Mesothelial cell of epicardium (in vitro differentiated cells): ENCODE measurements at regions not wholly inside any gene's neighbourhood (a gene's known extent, or its start where the extent isn't known, plus 50 kb on each side); places are given as distances from the start of the nearest gene placed in this dataset.

Experiments used
- DNase-seq, 2 experiments: peaks; one replicate each; pipeline ENCODE4 v3.0.0; 2021; ENCODE audit warnings: low spot score in 2 of 2; ENCODE audit not compliant: unreplicated experiment in 2 of 2
- H3K27ac Mint-ChIP-seq: 2 replicates; pipeline ENCODE4 v1.8.0; 2021; ENCODE audit warnings: mixed read lengths
- H3K27me3 Mint-ChIP-seq: 2 replicates; pipeline ENCODE4 v1.8.0; 2021; ENCODE audit warnings: low read depth, mixed read lengths
- H3K36me3 Mint-ChIP-seq: 2 replicates; pipeline ENCODE4 v1.8.0; 2021; ENCODE audit warnings: mixed read lengths
- H3K4me1 Mint-ChIP-seq: 2 replicates; pipeline ENCODE4 v1.8.0; 2021; ENCODE audit warnings: mixed read lengths
- H3K4me3 Mint-ChIP-seq: 2 replicates; pipeline ENCODE4 v1.8.0; 2021; ENCODE audit warnings: mild to moderate bottlenecking, moderate library complexity, mixed read lengths
- H3K9me3 Mint-ChIP-seq: 2 replicates; pipeline ENCODE4 v1.8.0; 2021; ENCODE audit warnings: mixed read lengths
- TF ChIP-seq, protein P1 (sequence below): fragments of 200-600 bp; sonication (generic); IDR thresholded peaks from one replicate; pipeline ENCODE4 v1.5.0; 2021; ENCODE audit warnings: antibody characterized with exemption; ENCODE audit not compliant: unreplicated experiment

DNA sequence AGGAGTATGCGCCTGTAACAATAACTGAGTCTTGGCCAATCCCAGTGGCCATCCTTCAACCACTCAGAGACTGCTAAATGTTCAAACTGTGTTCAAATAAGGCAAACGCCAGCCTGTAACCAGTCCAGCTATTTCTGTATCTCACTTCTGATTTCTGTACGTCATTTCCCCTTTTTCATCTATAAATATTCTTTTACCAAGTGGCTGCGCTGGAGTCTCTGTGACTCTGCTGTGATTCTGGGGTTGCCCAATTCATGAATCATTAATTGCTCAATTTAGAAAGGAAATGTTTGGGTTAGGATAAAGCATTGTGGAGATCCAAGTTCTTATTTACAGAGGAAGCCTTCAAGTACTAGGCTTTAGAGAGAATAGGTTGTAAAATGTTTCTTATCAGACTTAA lies 89.8 kb upstream of the UST start:
- Mint-ChIP-seq H3K9me3 (peaks cover 68% of the 10 kb centered on the region), H3K36me3 (peaks cover 2% of the 10 kb centered on the region), H3K4me1 (no peaks in the 10 kb centered on the region), H3K27me3 (no peaks in the 10 kb centered on the region), H3K4me3 (no peak overlapping the region), H3K27ac (no peak overlapping the region)
- DNase-seq, result no peak
- TF ChIP-seq, protein P1, sequence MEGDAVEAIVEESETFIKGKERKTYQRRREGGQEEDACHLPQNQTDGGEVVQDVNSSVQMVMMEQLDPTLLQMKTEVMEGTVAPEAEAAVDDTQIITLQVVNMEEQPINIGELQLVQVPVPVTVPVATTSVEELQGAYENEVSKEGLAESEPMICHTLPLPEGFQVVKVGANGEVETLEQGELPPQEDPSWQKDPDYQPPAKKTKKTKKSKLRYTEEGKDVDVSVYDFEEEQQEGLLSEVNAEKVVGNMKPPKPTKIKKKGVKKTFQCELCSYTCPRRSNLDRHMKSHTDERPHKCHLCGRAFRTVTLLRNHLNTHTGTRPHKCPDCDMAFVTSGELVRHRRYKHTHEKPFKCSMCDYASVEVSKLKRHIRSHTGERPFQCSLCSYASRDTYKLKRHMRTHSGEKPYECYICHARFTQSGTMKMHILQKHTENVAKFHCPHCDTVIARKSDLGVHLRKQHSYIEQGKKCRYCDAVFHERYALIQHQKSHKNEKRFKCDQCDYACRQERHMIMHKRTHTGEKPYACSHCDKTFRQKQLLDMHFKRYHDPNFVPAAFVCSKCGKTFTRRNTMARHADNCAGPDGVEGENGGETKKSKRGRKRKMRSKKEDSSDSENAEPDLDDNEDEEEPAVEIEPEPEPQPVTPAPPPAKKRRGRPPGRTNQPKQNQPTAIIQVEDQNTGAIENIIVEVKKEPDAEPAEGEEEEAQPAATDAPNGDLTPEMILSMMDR, result no peak

DNA sequence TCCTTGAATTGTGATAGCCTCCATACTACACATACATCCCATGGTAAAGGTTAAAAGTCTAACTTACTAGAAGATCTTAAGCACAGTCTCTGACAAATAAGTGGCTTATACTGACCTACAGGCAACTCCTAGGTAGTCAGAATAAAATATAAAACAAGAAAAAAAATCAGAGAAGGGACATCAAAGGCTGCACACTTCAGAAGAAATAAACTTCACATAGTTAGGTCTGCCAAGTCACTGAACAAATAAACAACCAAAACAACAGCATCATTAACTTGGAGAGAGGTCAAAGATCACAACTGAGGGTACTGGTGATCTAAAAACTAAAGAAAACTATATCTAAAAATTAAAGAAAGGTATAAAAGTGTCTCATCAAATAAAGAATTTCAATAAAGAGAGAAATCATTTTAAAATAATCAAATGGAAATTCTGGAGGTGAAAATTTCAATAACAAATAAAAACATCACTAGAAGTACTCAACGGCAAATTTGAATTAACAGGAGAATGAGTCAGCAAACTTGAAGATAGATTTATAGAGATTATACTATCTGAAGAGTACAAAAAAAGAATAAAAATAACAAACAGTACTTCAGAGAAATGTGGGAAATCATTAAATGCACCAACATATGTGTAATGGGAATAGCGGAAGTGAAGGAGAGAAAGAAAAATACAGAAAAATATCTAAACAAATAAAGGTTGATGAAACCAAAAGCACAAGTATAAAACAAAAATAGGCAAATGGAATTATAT lies 88.0 kb upstream of the UST start:
- Mint-ChIP-seq H3K9me3 (peaks cover 69% of the 10 kb centered on the region), H3K4me1 (no peaks in the 10 kb centered on the region), H3K27ac (no peak overlapping the region), H3K27me3 (no peaks in the 10 kb centered on the region), H3K4me3 (no peak overlapping the region), H3K36me3 (peaks cover 2% of the 10 kb centered on the region)
- DNase-seq, result no peak
- TF ChIP-seq, protein P1, result no peak

DNA sequence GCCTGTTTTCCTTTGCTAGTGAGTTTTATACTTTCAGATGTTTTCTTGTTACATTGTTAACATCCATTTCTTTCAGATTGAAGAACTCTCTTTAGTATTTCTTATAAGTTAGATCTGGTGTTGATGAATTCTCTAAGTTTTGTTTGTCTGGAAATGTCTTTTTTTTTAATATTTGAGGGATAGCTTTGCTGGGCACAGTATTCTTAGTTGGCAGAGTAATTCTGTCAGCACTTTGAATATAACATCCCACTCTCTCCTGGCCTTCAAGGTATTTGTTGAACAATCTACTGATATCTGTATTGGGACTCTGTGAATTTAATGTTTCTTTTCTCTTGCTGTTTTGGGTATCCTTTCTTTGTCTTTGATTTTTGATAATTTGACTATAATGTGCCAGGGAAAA lies 79.4 kb upstream of the UST start:
- TF ChIP-seq, protein P1, result no peak
- H3K4me3 Mint-ChIP-seq, result no peak overlapping the region
- DNase-seq, result no peak
- no peaks in the 10 kb centered on the region for H3K4me1 Mint-ChIP-seq
- no peaks in the 10 kb centered on the region for H3K27me3 Mint-ChIP-seq
- peaks cover 13% of the 10 kb centered on the region for H3K36me3 Mint-ChIP-seq
- no peak overlapping the region for H3K27ac Mint-ChIP-seq
- peaks cover 77% of the 10 kb centered on the region for H3K9me3 Mint-ChIP-seq

DNA sequence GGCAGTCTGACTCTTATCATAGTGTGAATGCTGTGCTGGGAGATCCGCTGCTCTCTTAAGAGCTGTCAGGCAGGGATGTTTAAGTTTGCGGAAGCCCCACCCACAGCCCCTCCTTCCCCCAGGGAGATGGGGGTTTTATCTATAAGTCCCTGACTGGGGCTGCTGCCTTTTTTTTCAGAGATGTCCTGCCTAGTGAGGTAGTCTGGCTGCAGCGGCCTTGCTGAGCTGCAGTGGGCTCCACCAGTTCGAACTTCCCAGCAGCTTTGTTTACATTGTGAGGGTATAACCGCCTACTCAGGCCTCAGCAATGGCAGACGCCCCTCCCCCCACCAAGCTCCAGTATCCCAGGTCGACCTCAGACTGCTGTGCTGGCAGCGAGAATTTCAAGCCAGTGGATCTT lies 75.7 kb upstream of the UST start:
- TF ChIP-seq, protein P1, result no peak
- Mint-ChIP-seq H3K9me3 (peaks cover 60% of the 10 kb centered on the region), H3K27ac (no peak overlapping the region)

DNA sequence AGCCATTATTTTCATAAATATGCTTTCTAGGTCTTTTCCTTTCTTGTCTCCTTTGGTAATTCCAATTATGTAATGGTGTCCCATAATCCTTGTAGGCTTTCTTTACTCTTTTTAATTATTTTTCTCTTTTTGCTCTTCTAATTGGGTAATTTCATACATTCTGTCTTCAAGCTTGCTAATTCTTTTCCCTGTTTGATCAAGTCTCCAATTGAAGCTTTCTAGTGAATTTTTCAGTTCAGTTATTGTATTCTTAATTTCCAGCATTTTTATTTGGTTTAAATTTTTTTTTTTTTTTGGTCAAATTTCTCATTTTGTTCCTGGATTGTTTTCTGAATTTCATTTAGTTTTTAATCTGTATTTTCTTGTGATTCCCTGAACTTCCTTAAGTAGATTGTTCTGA lies 74.9 kb upstream of the UST start:
- TF ChIP-seq, protein P1, result no peak
- peaks cover 9% of the 10 kb centered on the region for H3K36me3 Mint-ChIP-seq
- DNase-seq, result no peak
- peaks cover 52% of the 10 kb centered on the region for H3K9me3 Mint-ChIP-seq
- H3K4me1 Mint-ChIP-seq, result no peaks in the 10 kb centered on the region
- H3K27me3 Mint-ChIP-seq, result no peaks in the 10 kb centered on the region
- H3K27ac Mint-ChIP-seq, result no peak overlapping the region
- no peak overlapping the region for H3K4me3 Mint-ChIP-seq

More for the DNA sequence above, 75.7 kb upstream of the UST start:
- no peaks in the 10 kb centered on the region for H3K27me3 Mint-ChIP-seq
- no peak overlapping the region for H3K4me3 Mint-ChIP-seq
- peaks cover 13% of the 10 kb centered on the region for H3K36me3 Mint-ChIP-seq
- no peaks in the 10 kb centered on the region for H3K4me1 Mint-ChIP-seq
- no peak for DNase-seq
